ENCODE measurements at regions not wholly inside any gene's neighbourhood (a gene's known extent, or its start where the extent isn't known, plus 50 kb on each side); places are given as distances from the start of the nearest gene placed in this dataset.

GRCh38 chr1:232267092-232267836 is 362.7 kb downstream of the SIPA1L2 start:
- no peaks in the 10 kb centered on the region for H3F3A ChIP-seq (ENCODE audit: insufficient read depth, low read length, poor library complexity, severe bottlenecking)
- H3K27me3 ChIP-seq (ENCODE audit: insufficient read depth, low read depth, low read length) = no peaks in the 10 kb centered on the region
- no peak overlapping the region for H3K9ac ChIP-seq (ENCODE audit: low read length)
- H3K36me3 ChIP-seq (ENCODE audit: insufficient read depth, low read length) = no peaks in the 10 kb centered on the region
- no peaks in the 10 kb centered on the region for H3K9me2 ChIP-seq (ENCODE audit: insufficient read depth, low read length)
- TF ChIP-seq EZH2 (IDR thresholded peaks at IDR 0.05; ENCODE audit: borderline replicate concordance, insufficient read depth, low read length, poor library complexity, severe bottlenecking) (no peak), POLR2AphosphoS5 (IDR thresholded peaks at IDR 0.05) (peak; percentile 14)
- no peak overlapping the region for H3K4me3 ChIP-seq (ENCODE audit: low read length)
- H4K20me1 ChIP-seq (ENCODE audit: insufficient read depth) = no peaks in the 10 kb centered on the region
- no peak overlapping the region for H2AFZ ChIP-seq (ENCODE audit: low read depth, low read length)
- no peak overlapping the region for H3K4me2 ChIP-seq (ENCODE audit: low read length)
- no peaks in the 10 kb centered on the region for H3K79me2 ChIP-seq (replicated peaks; ENCODE audit: insufficient read depth, low read length)
- H3K27ac ChIP-seq (ENCODE audit: low read length) = no peak overlapping the region
- H3K9me3 ChIP-seq (ENCODE audit: low read length) = no peaks in the 10 kb centered on the region

- no peak for TF ChIP-seq TAF1 (IDR thresholded peaks at IDR 0.05; ENCODE audit: low read depth)
- TF ChIP-seq EZH2 (IDR thresholded peaks at IDR 0.05; ENCODE audit: borderline replicate concordance, insufficient read depth, low read length, poor library complexity, severe bottlenecking) = no peak
- no peak for TF ChIP-seq EP300 (conservative IDR thresholded peaks at IDR 0.05; ENCODE audit: poor library complexity, severe bottlenecking)
- TF ChIP-seq RAD21 (conservative IDR thresholded peaks at IDR 0.05) = no peak
Observed at GRCh38 chr1:232263452-232263851, 366.5 kb downstream of the SIPA1L2 start.

GRCh38 chr1:232262991-232263390 is 366.9 kb downstream of the SIPA1L2 start:
- H3K9me2 ChIP-seq (ENCODE audit: insufficient read depth, low read length) = no peaks in the 10 kb centered on the region

More at GRCh38 chr1:232263452-232263851, 366.5 kb downstream of the SIPA1L2 start:
- Histone ChIP-seq H3K36me3 (ENCODE audit: insufficient read depth, low read length) (no peaks in the 10 kb centered on the region), H3F3A (ENCODE audit: insufficient read depth, low read length, poor library complexity, severe bottlenecking) (no peaks in the 10 kb centered on the region), H3K79me2 (replicated peaks; ENCODE audit: insufficient read depth, low read length) (no peaks in the 10 kb centered on the region), H3K4me2 (ENCODE audit: low read length) (no peak overlapping the region), H4K20me1 (ENCODE audit: insufficient read depth) (no peaks in the 10 kb centered on the region), H3K27me3 (ENCODE audit: insufficient read depth, low read depth, low read length) (no peaks in the 10 kb centered on the region), H2AFZ (ENCODE audit: low read depth, low read length) (no peak overlapping the region), H3K27ac (ENCODE audit: low read length) (no peak overlapping the region), H3K9me2 (ENCODE audit: insufficient read depth, low read length) (no peaks in the 10 kb centered on the region), H3K4me3 (ENCODE audit: low read length) (no peak overlapping the region), H3K9me3 (ENCODE audit: low read length) (no peaks in the 10 kb centered on the region), H3K9ac (ENCODE audit: low read length) (no peak overlapping the region)

More at GRCh38 chr1:232262991-232263390, 366.9 kb downstream of the SIPA1L2 start:
- Histone ChIP-seq H3K9me3 (ENCODE audit: low read length) (no peaks in the 10 kb centered on the region), H2AFZ (ENCODE audit: low read depth, low read length) (no peak overlapping the region), H3K27ac (ENCODE audit: low read length) (no peak overlapping the region), H3K36me3 (ENCODE audit: insufficient read depth, low read length) (no peaks in the 10 kb centered on the region), H3F3A (ENCODE audit: insufficient read depth, low read length, poor library complexity, severe bottlenecking) (no peaks in the 10 kb centered on the region), H4K20me1 (ENCODE audit: insufficient read depth) (no peaks in the 10 kb centered on the region), H3K4me3 (ENCODE audit: low read length) (no peak overlapping the region), H3K9ac (ENCODE audit: low read length) (no peak overlapping the region), H3K4me2 (ENCODE audit: low read length) (no peak overlapping the region), H3K79me2 (replicated peaks; ENCODE audit: insufficient read depth, low read length) (no peaks in the 10 kb centered on the region), H3K27me3 (ENCODE audit: insufficient read depth, low read depth, low read length) (no peaks in the 10 kb centered on the region)
- no peak for TF ChIP-seq MXI1 (conservative IDR thresholded peaks at IDR 0.05; ENCODE audit: poor library complexity, severe bottlenecking)
- no peak for TF ChIP-seq EZH2 (IDR thresholded peaks at IDR 0.05; ENCODE audit: borderline replicate concordance, insufficient read depth, low read length, poor library complexity, severe bottlenecking)
- TF ChIP-seq SMC3 (conservative IDR thresholded peaks at IDR 0.05; ENCODE audit: poor library complexity) = no peak
- no peak for TF ChIP-seq CTCF (IDR thresholded peaks at IDR 0.05; ENCODE audit: poor library complexity, severe bottlenecking)
- TF ChIP-seq TAF1 (IDR thresholded peaks at IDR 0.05; ENCODE audit: low read depth) = no peak
- TF ChIP-seq POLR2AphosphoS5 (IDR thresholded peaks at IDR 0.05) = no peak
- TF ChIP-seq REST (IDR thresholded peaks at IDR 0.05; ENCODE audit: borderline replicate concordance) = no peak
- TF ChIP-seq EP300 (conservative IDR thresholded peaks at IDR 0.05; ENCODE audit: poor library complexity, severe bottlenecking) = no peak
